Activated CD8-positive, alpha-beta memory T cell treated with anti-CD3 and anti-CD28 coated beads, Interleukin-2, amount 50 U/mL, for 48 hours (primary cell): ENCODE measurements at regions not wholly inside any gene's neighbourhood (a gene's known extent, or its start where the extent isn't known, plus 50 kb on each side); places are given as distances from the start of the nearest gene placed in this dataset.

Experiments used
- DNase-seq: peaks from one replicate; pipeline ENCODE4 v3.0.0-alpha.2; 2020

DNA sequence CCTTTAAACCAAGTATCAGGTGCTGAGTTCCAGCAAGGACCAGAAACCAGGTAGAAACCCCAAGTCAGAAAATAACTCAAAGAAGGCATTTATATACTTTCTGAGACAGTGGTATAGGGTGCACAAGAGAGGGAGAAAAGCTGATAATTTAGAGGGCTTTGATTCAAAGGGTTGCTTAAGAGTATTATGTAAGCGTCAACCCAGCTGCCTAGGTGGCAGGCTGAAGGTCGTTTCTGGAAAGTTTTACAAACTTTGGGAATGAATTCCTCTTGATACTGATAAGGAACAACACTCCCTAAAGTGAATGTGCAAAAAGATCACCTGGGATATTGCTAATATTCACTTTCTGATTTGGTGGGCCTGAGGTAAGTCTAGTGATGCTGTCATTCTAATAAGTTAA, 800.7 kb downstream of the MAFB start:
- no peak for DNase-seq

DNA sequence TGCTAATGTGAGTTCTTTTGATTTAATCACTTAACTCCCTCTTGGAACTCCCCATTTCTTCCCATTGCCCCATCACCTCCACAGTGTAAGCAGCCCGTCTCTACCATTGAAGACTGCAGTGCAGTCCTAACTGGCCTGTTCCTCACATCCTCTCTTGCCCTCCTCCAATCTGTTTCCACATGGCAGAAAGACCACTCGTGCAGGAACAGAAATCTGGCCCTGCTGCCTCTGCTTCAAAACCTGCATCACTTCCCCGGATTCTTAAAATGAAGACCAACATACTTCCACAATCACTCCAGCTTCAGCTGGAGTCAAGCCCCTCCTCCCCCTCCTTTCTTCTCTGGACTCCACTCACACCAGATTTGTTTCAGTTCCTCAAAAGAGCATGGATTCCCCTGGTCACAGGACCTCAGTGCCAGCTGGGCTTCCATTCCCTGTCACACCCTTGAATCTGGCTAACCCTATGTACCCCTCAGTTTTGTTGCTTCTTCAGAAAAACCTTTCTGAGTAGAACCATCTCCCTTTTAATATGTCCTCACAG, 802.3 kb downstream of the MAFB start:
- no peak for DNase-seq

DNA sequence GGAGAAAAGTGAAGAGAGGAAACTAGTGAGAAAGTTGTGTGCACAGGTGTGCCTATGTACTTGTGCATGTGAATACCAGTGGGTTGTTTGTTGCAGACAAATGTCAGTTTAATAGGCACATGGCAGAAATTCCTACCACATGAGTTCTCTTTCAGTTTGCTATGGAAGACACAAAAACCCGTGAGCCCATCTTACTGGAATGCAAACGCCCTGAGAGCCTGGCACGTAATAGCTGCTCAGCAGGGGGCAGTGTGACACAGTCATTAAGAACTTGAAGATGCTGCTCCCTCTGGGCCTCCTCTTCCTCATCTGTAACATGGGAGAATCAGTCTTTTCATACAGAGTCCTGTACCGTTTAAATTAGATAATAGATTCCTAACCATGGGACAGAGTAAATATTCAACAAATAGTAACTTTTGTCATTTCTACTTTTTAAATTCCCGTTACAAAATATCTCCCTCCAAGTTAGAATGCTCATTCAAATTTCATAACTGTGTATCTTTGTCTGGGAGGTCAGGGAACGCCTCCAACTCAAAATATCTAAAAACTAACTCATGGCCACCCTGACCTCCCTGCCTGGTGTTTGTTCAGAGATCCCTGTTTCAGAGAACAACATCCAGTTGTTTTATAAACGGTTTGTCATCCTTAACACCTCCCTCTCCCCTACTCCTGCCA, 802.9 kb downstream of the MAFB start:
- DNase-seq: no peak

DNA sequence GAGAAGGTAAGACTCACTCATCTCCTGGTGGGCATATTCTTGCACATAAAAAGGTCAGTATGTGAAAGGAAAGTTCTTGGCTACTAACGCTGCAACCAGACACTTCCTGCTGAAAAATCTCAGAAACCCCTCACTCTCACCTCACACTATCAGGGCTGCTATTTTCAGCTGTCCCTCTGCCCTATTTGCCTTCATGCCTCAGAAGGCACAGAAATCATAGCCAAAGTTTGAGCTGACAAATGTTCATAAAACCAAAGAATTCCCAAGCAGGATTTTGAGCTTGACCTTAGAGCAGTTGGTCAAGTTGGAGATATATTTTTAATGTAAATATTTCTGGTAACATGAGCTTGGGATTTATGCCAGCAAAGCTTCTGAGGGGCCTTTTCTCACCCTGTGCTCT, 806.2 kb downstream of the MAFB start:
- no peak for DNase-seq

DNA sequence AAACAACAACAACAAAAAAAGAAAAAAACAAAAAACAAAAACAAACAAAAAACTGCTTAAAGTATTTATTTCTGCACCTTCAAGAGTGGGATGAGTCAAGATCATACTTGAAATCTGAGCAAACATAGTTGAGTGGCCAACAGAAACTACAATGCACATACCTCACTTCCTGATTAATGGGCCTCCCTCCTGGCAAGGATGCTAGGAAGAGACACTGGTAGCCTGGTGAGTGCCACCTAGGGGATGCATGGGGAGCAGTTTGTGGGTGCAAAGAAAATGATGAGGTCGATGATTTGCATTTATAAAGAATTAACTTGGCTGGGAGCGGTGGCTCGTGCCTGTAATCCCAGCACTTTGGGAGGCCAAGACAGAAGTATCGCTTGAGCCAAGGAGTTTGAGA, 808.1 kb downstream of the MAFB start:
- no peak for DNase-seq

DNA sequence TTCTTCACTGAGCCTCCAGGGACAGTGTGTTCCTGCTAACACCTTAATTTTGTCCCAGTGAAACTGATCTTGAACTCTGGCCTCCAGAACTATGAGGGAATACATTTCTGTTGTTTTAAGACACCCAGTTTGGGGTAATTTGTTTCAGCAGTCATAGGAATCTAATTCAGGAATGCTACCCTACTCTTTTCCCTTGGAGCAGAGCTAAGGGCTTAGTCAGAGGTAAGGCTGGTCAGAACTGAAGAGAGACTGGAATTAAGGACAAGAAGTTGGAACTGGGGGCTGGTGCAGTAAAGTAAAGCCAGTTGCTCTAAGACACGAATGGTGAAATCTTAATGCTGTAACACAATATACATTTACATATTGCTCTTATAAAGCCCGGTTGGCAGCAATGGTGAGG, 809.7 kb downstream of the MAFB start:
- DNase-seq: no peak

DNA sequence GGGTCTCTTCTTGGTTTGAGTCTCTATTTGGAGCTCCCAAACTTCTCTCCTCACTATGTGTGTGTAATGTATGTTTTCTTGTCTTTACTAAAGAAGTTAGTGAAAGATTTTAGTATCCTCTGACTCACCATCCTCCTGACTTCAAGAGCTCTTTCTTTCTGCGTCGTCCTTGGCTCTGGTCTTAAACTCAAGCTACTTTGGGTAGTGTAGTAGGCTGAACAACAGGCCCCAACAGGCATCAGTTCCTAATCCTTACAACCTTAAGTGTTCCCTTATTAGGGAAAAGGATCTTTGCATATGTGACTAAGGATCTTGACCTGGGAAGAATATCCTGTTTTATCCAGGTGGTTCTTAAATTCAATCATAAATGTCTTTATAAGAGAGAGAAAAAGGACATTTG, 810.2 kb downstream of the MAFB start:
- no peak for DNase-seq

DNA sequence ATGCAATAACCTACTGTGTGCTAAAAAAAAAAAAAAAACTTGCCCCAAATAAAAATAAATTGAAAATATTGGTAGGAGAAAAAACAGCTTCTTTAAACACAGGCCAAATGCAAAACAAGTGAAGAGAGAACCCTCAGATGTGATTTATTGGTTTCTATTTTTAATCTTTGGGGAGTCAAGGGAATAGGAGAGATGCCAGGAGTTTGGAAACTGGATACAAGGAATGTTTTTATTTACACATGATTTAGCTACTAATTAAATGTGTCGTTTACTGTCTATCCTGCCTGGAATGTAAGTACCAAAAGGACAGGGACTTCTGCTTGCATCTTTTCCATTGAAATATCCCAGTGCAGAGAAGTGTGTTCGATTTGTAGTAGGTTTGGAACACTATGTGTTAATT, 810.7 kb downstream of the MAFB start:
- DNase-seq: no peak

DNA sequence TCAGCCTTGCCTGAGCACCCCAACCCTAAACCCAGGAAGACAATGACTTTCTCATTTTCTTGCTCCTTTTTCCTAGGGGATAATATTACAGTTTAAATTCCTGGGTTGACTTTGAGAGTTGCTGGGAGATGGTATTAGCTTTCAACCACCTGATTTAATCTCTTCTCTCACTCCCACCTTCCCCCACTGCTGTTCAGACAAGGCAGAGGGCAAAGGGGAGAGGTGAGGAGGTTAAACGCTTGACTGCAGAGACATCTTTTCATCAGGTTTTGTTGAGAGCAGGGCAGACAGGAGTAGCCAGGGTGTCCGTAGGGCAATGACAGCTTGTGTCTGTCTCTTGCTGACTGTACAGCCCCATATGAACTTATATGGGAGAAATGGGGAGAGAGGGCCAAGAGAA, 811.2 kb downstream of the MAFB start:
- DNase-seq: no peak

DNA sequence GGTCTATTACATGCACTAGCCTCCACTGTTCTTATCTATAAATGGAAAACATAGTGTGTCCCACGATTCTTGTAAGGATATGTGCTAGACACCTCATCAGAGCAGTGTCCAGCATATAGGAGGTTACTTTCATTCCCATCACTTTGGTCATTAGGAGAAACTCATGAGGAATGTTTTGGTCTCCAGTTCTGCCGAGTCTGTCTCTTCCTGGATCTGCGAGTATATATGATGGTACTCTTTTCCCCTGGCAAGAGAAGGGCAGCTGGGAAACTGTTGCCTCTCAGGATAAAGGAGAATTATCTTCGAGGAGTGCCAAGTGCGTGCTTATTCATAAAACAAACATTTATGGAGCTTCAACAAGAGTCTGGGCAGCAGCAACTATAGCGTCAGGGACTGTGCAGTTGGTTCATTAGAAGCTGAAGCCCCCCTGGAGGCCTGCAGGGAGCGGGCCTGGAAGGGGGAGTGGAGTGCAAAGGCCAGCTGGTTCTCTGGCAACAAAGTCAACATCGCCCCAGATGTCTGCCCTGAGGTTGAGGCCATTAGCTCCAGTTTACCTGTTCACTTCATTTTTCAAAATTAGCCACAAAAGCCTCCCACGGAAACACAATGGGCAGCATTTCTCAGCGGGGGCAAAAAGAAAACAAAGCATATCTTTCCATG, 811.9 kb downstream of the MAFB start:
- DNase-seq: no peak

DNA sequence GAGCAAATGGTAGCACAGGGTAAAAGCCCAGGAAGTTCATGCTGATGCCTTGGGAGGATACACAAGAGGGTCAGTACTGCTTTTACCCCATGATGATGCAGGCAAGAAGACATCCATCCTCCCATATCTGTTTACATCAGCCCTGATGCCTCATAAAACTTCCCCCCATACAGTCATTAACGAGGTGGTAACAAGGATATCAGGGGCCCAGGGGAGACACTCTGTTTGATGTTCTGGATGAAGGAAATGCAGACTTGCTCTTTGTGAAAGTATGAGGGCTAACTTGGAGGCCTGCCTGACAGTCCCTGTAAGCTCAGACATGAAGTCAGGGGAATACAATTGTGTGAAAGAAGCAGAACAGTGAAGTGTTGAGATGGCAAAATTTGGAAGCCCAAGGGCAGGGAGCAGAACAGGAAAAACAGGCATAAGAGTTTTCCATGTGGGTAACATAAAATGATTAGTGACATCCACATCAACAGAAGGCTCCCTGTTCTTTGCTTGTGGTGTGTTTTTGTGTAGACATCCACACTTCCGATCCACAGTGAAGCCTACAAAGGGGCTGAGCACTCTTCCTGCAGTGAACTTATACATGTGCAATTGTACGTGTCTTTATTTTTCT, 813.4 kb downstream of the MAFB start:
- DNase-seq: no peak

DNA sequence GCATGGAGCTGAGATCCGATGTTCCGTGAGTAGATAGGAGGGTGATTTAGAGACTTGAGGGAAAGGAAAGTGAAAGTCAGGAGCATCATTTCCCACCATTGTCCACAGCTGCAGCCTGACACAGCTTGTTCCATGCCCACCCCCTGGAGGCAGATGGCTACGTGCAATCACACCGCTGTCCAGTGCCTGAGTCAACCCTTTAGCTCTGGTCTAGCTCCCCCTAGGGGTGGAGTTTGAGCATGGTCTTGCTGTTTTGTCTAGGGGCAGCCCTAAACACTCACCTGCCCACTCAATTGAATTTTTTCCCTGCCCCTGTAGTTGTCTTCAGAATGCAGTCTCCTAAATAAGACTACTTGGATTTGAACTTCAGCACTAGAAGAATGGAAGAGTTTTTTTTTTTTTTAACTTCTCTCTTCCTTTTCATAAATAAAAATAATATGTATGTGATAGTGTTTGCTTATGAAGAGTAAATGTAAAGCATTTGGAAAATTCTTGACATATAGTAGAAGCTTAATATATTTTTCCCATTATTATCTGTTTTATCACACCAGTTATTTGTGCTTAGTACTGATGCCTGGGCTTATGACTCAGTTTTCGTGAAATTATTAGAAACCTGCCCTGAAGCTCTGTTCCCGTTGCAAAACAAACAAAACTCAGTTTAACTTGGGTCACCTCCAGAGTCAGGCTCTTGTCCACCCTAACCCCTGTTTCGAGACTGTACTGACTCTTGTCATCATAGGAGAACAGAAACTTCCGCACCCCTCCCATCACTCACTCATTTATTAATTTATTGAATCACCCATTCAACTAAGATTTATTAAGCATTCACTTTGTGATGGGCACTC, 814.8 kb downstream of the MAFB start:
- DNase-seq: peak; percentile 62

DNA sequence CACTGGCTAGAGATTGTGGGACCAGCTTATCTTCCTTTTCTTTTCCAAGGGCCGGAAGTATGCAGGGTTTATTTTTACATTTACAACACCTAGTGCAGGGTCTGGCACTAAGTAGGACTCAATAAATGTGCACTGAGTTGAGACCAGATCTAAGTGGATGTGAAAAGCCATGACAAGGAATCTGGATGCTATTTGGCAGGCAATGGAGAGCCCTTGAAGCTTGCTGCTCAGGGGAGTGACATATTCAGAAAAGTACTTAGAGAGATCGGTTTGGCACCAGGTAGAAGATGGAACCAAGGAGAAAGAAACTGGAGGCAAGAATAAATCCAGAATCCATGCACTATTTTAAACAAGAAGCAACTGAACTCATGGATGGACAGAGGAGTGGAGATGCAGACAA, 815.8 kb downstream of the MAFB start:
- DNase-seq: no peak

DNA sequence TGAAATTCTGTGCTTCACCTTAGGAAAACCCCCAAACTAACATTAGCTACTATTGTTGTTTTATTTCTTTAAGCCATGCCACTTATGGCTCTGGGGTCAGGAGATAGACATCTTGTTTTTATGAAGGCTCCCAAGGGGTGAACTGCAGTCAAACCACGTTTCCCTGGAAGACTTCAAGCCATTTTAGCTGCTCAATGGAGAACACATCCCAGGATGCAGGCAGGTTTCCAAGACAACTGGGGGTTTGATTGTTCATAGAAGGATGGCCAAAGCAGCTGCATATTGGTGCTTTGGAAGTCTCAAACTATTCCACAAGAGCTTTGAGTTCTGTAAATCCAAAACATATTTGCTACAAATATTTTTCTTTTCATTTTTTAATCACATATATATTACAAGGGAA, 818.0 kb downstream of the MAFB start:
- DNase-seq: no peak

DNA sequence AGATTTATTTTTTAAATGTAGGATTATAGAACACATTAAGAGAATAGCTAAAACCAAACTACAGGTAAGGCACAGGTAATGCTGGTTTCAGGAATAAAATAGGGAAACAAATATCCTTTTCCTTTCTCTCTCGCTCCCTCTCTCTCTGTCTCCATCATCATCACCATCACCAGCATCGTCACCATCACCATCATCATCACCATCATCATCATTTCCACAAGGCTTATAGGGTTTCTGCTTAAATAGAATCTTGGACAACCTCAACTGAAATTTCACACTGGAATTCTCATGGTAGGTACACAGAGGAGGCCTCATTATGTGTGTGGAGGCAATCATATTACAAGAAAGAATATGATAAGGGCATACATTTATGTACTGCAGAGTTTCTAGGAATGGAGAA, 823.6 kb downstream of the MAFB start:
- DNase-seq: no peak

DNA sequence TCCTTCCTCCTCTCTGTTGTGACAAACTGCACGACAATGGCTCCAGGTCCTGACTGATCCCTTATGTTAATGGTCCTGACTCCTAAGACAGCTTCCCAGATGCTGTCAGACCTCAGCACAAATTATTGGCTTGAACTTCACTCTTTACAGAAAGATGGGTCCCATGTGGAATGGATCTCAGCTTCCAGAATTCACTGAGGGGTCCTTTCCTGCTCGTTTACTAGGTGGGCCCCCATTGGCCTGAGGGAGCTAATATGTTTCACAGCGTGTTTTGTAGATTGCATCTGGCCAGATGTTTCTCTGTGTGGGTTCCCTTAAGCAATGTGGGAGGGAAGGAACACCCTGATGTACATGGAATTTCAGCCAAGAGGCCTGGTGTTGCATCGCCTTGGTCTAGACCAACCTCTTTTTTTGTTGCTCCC, 826.6 kb downstream of the MAFB start:
- DNase-seq: no peak

DNA sequence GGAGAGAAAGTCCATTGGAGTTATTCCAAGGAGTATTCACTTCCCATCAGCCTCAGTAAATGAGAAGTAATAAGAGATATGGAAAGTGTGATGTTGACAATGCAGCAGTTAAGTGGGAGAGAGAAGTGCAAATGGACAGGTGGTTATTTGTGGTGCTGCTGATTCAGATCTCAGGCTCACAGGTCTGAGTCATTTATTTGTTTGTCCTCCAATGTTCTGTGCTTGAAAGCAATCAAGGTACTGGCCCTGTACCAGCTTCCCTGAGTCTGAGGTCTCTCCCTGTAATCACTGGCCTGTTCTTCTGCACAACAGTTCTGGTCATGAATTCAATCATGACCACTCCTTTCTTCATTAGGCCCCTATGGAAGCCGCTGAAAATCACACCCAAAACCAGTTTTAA, 827.7 kb downstream of the MAFB start:
- no peak for DNase-seq

DNA sequence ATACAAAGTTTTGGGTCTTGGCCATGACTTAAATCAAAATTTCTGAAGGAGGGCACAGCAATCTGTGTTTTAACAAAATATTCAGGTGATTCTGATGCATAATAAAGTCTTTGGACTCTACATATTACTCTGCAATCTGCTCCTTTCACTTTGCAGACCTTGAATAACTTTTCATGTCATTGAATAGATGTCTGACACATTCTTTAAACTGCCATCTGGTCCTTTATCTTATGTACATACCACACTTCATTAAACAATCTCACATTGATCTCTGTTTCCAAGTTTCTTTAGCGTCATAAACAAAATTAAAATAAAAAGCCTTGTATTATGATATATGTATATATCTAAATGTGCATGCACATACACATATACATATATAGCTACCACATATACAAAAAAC, 831.2 kb downstream of the MAFB start:
- DNase-seq: no peak

DNA sequence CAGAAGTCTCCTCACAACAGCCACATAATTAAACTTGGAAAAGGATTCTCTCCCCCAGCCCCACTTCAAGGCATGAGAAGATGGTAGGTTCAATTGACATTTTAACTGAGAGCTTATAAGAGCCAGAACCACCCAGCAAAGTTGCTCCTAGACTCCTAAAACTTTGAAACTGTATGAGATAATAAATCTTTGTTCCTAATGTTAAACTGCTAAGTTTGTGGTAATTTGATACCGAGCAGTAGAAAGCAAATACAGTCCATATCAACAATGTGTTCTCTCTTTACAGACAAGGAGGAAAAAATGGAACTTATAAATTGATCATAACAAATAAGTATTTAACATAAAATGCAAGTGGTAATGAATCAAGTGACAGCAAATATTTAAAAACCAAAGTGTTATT, 831.8 kb downstream of the MAFB start:
- no peak for DNase-seq

DNA sequence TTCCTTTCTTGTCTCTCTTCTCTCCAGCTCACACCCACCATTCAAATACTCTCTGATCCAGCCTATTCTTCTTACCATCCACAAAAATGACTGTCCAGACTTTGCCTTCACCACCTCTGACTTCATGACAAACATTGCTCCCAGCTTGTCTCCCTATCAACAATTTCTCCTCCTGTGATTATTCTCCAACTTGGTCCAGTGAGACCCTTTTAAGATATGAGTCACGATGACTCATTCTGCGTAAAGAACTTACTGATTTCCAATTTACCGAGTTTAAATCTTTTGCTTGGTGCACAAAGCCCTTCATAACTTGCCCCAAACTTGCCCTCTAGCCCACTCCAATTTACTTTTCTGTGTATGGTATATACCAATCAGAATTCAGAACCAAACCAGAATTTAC, 833.2 kb downstream of the MAFB start:
- DNase-seq: no peak

DNA sequence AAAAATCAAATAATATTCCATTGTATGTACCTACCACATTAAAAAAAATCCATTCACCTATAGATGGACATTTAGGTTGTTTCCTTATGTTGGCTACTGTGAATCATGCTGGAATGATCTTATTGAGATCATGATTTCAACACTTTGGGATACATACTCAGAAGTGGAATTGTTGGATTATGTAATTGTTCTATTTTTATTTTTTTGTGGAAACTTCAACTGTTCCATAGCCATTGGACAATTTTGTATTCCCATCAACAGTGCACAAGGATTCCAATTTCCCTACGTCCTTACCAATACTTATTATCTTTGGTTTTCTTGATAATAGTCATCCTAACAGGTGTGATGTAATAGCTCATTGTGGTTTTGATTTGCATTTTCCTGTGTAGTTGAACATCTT, 834.0 kb downstream of the MAFB start:
- no peak for DNase-seq

DNA sequence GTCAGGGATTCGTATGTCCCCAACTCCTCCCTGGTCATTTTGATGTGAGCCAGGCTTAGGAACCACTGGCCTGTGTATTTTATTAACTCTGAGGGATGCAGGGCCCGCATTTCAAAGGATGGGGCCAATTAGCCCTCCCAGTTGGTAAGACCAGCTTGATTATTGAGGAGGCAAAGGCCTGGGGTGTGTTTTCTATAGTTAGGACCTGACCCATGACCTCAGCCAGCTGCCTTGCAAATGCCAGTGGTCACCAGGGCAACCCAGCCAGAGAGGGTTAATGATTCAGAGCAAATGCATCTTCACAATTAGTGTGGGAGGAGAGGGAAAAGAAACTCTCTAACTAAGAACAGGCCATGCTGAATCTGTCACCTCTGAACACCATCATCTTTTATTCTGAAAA, 835.4 kb downstream of the MAFB start:
- no peak for DNase-seq

DNA sequence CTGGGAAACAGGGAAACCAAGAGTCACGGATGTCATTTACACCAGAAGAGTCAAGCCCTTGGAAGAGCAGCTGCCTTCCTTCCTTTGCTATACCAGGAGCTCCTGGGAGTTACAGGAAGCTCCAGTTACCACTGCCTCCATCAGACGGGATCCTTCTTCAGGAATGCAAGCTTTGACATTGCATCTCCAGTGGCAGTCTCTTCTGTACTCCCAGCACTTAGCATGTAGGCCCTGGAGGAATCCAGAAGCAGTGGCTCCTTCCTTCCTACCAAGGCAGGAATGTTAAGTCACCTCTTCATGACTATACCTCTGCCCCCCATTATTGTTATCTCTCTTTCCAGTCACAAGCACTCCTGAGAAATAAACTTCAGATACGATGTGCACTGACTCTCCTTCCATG, 836.0 kb downstream of the MAFB start:
- DNase-seq: no peak

DNA sequence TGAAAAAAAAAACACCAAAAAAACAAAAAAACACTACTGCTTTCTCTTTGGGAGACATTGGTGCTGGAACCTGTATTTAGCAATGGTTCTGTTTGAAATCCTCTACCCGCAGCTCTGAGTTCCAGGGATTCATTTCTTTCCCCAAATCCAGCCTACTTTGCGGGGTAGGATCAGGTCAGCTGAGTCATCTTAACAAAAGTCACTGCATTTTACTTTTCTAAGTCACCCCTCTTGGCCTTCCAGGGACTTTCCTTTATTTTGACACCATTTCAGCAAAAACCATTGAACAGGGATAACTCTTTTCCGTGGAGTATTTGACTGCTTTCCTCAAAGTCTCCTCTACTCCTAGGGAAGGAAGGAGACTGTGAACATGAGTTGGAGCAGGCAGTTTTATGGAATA, 837.6 kb downstream of the MAFB start:
- DNase-seq: no peak
